ENCODE measurements at regions not wholly inside any gene's neighbourhood (a gene's known extent, or its start where the extent isn't known, plus 50 kb on each side); places are given as distances from the start of the nearest gene placed in this dataset.

DNA sequence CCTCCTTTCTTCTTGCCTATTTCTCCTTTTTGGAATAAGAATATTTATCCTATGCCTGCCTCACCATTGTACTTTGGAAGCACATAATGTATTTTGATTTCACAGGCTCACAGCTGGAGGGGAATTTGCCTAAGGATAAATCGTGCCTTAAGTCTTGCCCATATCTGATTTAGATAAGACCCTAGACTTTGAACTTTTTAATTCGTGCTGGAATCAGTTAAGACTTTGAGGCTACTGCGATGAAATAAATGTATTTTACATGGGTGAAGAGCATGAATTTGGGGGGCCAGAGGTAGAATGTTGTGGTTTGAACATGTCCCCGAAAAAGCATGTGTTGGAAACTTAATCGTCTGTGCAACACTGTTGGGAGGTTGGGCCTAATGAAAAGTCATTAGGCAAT, 648.8 kb downstream of the EPHA7 start:
- no peaks in the 10 kb centered on the region for H4K20me1 ChIP-seq (ENCODE audit: control insufficient read depth, insufficient read depth)
- WGBS (ENCODE audit: insufficient coverage, insufficient replicate concordance, low lambda C conversion rate, missing lambda C conversion rate) = 1% methylated on average over 5 of the region's 5 CpGs
- intact Hi-C loops (cut with micrococcal nuclease; ENCODE audit: unreplicated experiment) = no loop called here
- CTCF ChIA-PET = no interaction called here
- no peak overlapping the region for H3K4me3 ChIP-seq
- H3K4me2 ChIP-seq (ENCODE audit: control insufficient read depth, insufficient read depth) = no peak overlapping the region
- RAD21 ChIA-PET (ENCODE audit: unreplicated experiment) = no interaction called here
- SMC1A ChIA-PET (ENCODE audit: uncharacterized antibody, unreplicated experiment) = no interaction called here
- H3K27ac ChIP-seq (ENCODE audit: control insufficient read depth, insufficient read depth) = no peak overlapping the region
- H3K36me3 ChIP-seq (ENCODE audit: control insufficient read depth in 2 of 2, insufficient read depth in 2 of 2, low read length in 1 of 2) = no peaks in the 10 kb centered on the region
- H3K79me2 ChIP-seq (ENCODE audit: control insufficient read depth, insufficient read depth, low read length) = no peaks in the 10 kb centered on the region
- no peaks in the 10 kb centered on the region for H3K4me1 ChIP-seq (ENCODE audit: control insufficient read depth, insufficient read depth, low read length)
- TF ChIP-seq SREBF1 (IDR thresholded peaks at IDR 0.05; ENCODE audit: low read length) (no peak), TCF7 (IDR thresholded peaks at IDR 0.05; ENCODE audit: borderline replicate concordance) (no peak), SUPT20H (IDR thresholded peaks at IDR 0.05; ENCODE audit: borderline replicate concordance, control insufficient read depth, low read depth, low read length) (no peak), NR2C1 (IDR thresholded peaks at IDR 0.05) (no peak), NBN (IDR thresholded peaks at IDR 0.05) (no peak), ZNF274 (IDR thresholded peaks at IDR 0.05; ENCODE audit: insufficient read depth, insufficient read length) (no peak), STAT3 (IDR thresholded peaks at IDR 0.05; ENCODE audit: low read depth, low read length) (no peak), SUZ12 (IDR thresholded peaks at IDR 0.05; ENCODE audit: unreplicated experiment) (no peak), TCF12 (IDR thresholded peaks at IDR 0.05; ENCODE audit: low read depth, low read length) (no peak), ZBTB4 (CRISPR knock-in tag; IDR thresholded peaks at IDR 0.05) (no peak), ZNF207 (IDR thresholded peaks at IDR 0.05; ENCODE audit: borderline replicate concordance) (no peak), PML (IDR thresholded peaks at IDR 0.05; ENCODE audit: low read length) (no peak), RAD21 (IDR thresholded peaks at IDR 0.05; ENCODE audit: insufficient read depth, low read depth, low read length) (no peak)
- TF ChIP-seq, protein P1, sequence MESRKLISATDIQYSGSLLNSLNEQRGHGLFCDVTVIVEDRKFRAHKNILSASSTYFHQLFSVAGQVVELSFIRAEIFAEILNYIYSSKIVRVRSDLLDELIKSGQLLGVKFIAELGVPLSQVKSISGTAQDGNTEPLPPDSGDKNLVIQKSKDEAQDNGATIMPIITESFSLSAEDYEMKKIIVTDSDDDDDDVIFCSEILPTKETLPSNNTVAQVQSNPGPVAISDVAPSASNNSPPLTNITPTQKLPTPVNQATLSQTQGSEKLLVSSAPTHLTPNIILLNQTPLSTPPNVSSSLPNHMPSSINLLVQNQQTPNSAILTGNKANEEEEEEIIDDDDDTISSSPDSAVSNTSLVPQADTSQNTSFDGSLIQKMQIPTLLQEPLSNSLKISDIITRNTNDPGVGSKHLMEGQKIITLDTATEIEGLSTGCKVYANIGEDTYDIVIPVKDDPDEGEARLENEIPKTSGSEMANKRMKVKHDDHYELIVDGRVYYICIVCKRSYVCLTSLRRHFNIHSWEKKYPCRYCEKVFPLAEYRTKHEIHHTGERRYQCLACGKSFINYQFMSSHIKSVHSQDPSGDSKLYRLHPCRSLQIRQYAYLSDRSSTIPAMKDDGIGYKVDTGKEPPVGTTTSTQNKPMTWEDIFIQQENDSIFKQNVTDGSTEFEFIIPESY (IDR thresholded peaks at IDR 0.05) = no peak
- TF ChIP-seq, protein P2, sequence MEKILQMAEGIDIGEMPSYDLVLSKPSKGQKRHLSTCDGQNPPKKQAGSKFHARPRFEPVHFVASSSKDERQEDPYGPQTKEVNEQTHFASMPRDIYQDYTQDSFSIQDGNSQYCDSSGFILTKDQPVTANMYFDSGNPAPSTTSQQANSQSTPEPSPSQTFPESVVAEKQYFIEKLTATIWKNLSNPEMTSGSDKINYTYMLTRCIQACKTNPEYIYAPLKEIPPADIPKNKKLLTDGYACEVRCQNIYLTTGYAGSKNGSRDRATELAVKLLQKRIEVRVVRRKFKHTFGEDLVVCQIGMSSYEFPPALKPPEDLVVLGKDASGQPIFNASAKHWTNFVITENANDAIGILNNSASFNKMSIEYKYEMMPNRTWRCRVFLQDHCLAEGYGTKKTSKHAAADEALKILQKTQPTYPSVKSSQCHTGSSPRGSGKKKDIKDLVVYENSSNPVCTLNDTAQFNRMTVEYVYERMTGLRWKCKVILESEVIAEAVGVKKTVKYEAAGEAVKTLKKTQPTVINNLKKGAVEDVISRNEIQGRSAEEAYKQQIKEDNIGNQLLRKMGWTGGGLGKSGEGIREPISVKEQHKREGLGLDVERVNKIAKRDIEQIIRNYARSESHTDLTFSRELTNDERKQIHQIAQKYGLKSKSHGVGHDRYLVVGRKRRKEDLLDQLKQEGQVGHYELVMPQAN (conservative IDR thresholded peaks at IDR 0.05) = no peak
- TF ChIP-seq, protein P3, sequence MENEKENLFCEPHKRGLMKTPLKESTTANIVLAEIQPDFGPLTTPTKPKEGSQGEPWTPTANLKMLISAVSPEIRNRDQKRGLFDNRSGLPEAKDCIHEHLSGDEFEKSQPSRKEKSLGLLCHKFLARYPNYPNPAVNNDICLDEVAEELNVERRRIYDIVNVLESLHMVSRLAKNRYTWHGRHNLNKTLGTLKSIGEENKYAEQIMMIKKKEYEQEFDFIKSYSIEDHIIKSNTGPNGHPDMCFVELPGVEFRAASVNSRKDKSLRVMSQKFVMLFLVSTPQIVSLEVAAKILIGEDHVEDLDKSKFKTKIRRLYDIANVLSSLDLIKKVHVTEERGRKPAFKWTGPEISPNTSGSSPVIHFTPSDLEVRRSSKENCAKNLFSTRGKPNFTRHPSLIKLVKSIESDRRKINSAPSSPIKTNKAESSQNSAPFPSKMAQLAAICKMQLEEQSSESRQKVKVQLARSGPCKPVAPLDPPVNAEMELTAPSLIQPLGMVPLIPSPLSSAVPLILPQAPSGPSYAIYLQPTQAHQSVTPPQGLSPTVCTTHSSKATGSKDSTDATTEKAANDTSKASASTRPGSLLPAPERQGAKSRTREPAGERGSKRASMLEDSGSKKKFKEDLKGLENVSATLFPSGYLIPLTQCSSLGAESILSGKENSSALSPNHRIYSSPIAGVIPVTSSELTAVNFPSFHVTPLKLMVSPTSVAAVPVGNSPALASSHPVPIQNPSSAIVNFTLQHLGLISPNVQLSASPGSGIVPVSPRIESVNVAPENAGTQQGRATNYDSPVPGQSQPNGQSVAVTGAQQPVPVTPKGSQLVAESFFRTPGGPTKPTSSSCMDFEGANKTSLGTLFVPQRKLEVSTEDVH (IDR thresholded peaks at IDR 0.05; ENCODE audit: low read depth, partially characterized antibody) = no peak
- no peaks in the 10 kb centered on the region for H3K27me3 ChIP-seq (replicated peaks in 1 of 2; ENCODE audit: control insufficient read depth in 2 of 2, insufficient read depth in 2 of 2, low read length in 1 of 2)
- POLR2A ChIA-PET = no interaction called here
- DNase-seq (ENCODE audit: low read depth, low spot score) = no peak
- BruUV-seq (replicated peaks) = no TSS peak
- no peak for ATAC-seq
- in situ Hi-C loops (cut with MboI) = no loop called here
- no peak for FAIRE-seq
- no peaks in the 10 kb centered on the region for H3K9me3 ChIP-seq (replicated peaks; ENCODE audit: control insufficient read depth, insufficient read depth, low read length)
- H2AFZ ChIP-seq (ENCODE audit: control insufficient read depth, low read depth, low read length) = no peak overlapping the region
- no peak overlapping the region for H3K9ac ChIP-seq (ENCODE audit: control insufficient read depth, insufficient read depth, low read length)

All from GM12878 (cell line).